ENCODE measurements at regions not wholly inside any gene's neighbourhood (a gene's known extent, or its start where the extent isn't known, plus 50 kb on each side); places are given as distances from the start of the nearest gene placed in this dataset.

- no peak for TF ChIP-seq ZBTB33 (IDR thresholded peaks at IDR 0.05)
Observed at GRCh38 chr1:5692664-5693063, 299.6 kb downstream of the NPHP4 start (continued).

GRCh38 chr1:5691795-5692509 lies 300.3 kb downstream of the NPHP4 start:
- no peak overlapping the region for H3K27ac ChIP-seq (ENCODE audit: low read depth in 1 of 2, low read length in 2 of 2)
- H3K9ac ChIP-seq (ENCODE audit: low read depth in 1 of 2, low read length in 2 of 2) = no peak overlapping the region
- 70% methylated on average over 20 of the region's 20 CpGs for WGBS
- DNase-seq (ENCODE audit: low spot score) = no peak
- H3K4me1 ChIP-seq (ENCODE audit: control insufficient read depth in 4 of 4, insufficient read depth in 4 of 4, low read length in 3 of 4) = no peaks in the 10 kb centered on the region
- H3K9me3 ChIP-seq (ENCODE audit: control insufficient read depth in 4 of 4, low read length in 3 of 4) = no peaks in the 10 kb centered on the region
- H3K27me3 ChIP-seq (ENCODE audit: control insufficient read depth in 4 of 4, insufficient read depth in 4 of 4, low read length in 3 of 4) = peaks cover 0 to 4% (median 0%) of the 10 kb centered on the region in 4 donors
- H3K4me3 ChIP-seq (ENCODE audit: low read depth in 1 of 3, low read length in 3 of 3) = no peak overlapping the region
- TF ChIP-seq FOXA2 (IDR thresholded peaks at IDR 0.05) = no peak
- TF ChIP-seq HNF4A (conservative IDR thresholded peaks at IDR 0.05) = no peak
- TF ChIP-seq CTCF (IDR thresholded peaks at IDR 0.05; ENCODE audit: low read depth, low read length, missing input control) = no peak
- no peak for TF ChIP-seq FOXA1 (IDR thresholded peaks at IDR 0.05)
- no peak for TF ChIP-seq SP1 (IDR thresholded peaks at IDR 0.05)
- TF ChIP-seq JUND (IDR thresholded peaks at IDR 0.05) = no peak
- TF ChIP-seq MAX (IDR thresholded peaks at IDR 0.05) = no peak
- no peak for TF ChIP-seq ATF3 (IDR thresholded peaks at IDR 0.05)
- TF ChIP-seq GABPA (IDR thresholded peaks at IDR 0.05 in 1 of 2, conservative IDR thresholded peaks at IDR 0.05 in 1 of 2) = no peak
- TF ChIP-seq TAF1 (conservative IDR thresholded peaks at IDR 0.05) = no peak
- TF ChIP-seq HNF4G (IDR thresholded peaks at IDR 0.05) = no peak
- TF ChIP-seq, protein P1, sequence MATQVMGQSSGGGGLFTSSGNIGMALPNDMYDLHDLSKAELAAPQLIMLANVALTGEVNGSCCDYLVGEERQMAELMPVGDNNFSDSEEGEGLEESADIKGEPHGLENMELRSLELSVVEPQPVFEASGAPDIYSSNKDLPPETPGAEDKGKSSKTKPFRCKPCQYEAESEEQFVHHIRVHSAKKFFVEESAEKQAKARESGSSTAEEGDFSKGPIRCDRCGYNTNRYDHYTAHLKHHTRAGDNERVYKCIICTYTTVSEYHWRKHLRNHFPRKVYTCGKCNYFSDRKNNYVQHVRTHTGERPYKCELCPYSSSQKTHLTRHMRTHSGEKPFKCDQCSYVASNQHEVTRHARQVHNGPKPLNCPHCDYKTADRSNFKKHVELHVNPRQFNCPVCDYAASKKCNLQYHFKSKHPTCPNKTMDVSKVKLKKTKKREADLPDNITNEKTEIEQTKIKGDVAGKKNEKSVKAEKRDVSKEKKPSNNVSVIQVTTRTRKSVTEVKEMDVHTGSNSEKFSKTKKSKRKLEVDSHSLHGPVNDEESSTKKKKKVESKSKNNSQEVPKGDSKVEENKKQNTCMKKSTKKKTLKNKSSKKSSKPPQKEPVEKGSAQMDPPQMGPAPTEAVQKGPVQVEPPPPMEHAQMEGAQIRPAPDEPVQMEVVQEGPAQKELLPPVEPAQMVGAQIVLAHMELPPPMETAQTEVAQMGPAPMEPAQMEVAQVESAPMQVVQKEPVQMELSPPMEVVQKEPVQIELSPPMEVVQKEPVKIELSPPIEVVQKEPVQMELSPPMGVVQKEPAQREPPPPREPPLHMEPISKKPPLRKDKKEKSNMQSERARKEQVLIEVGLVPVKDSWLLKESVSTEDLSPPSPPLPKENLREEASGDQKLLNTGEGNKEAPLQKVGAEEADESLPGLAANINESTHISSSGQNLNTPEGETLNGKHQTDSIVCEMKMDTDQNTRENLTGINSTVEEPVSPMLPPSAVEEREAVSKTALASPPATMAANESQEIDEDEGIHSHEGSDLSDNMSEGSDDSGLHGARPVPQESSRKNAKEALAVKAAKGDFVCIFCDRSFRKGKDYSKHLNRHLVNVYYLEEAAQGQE (IDR thresholded peaks at IDR 0.05) = no peak
- TF ChIP-seq RXRA (IDR thresholded peaks at IDR 0.05) = no peak
- TF ChIP-seq RAD21 (IDR thresholded peaks at IDR 0.05) = no peak
- TF ChIP-seq NR2F2 (IDR thresholded peaks at IDR 0.05) = no peak
- TF ChIP-seq YY1 (IDR thresholded peaks at IDR 0.05) = no peak
- TF ChIP-seq EGR1 (IDR thresholded peaks at IDR 0.05; ENCODE audit: low read depth in 2 of 2) = no peak
- no peak for TF ChIP-seq ZBTB33 (IDR thresholded peaks at IDR 0.05)
- no peaks in the 10 kb centered on the region for H3K36me3 ChIP-seq (ENCODE audit: control insufficient read depth in 4 of 4, insufficient read depth in 3 of 4, low read depth in 1 of 4, low read length in 3 of 4)
